ENCODE measurements at regions not wholly inside any gene's neighbourhood (a gene's known extent, or its start where the extent isn't known, plus 50 kb on each side); places are given as distances from the start of the nearest gene placed in this dataset.

DNA sequence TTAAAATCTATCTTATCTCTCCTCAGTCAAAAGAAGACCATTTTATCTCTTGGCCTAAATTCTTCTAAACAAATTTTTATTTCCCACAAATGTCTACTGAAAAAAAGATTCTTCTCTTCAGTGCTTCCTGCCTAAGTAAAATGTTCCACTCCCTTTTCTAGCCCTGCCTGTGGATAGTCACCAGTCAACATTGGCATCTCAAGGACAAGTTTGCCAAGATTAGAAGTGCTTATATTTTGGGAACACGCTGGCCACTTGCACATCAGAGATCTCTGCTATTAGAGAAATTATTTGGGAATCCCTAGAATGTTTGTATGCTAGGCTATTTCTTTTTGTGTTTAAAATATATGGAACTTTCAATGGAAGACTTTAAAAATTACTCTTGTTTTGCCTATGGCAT, 758.2 kb upstream of the CDH7 start:
- no peak for DNase-seq (ENCODE audit: low read depth in 2 of 2)

DNA sequence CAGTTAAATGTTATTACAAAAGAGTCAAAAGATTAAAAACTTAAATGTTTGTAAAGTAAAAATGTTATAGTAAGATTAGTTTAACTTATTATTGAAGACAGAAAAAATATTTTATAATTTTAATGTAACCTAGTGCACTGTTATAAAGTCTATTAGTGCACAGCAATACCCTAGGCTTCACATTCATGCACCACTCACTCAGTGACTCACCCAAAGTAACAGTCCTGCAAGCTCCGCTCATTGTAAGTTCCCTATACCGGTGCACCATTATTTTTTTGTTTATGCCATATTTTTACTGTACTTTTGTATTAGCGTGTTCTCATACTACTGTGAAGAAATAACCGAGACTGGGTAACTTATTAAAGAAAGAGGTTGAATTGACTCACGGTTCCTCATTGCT, 759.7 kb upstream of the CDH7 start:
- no peak for DNase-seq (ENCODE audit: low read depth in 2 of 2)

DNA sequence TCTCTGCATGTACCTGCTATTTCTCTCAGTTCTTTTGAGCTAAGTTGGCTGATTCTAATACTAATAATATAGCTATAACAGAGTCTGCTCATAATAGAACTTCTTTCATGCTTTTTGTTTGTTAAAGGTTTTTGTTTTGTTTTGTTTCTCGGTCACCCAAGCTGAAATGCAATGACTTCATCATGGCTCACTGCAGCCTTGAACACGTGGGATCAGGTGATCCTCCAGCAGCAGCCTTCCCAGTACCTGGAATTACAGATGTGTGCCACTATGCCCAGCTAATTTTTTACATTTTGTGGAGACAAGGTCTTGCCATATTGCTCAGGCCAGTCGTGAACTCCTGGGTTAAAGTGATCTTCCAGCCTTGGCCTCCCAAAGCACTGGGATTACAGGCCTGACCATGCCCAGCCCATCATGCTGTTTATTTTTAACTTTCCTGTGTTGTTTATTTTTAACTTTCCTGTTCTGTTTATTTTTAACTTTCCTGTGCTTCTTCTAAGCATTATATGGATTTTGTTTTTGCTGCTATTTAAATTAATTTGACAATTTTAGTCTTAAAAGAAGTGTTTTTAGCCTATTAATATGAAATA, 763.8 kb upstream of the CDH7 start:
- DNase-seq (ENCODE audit: low read depth in 2 of 2), result no peak

- no peak for DNase-seq (ENCODE audit: low read depth in 2 of 2)
These were observed 767.1 kb upstream of the CDH7 start for GRCh38 chr18:64983497-64984238.

DNA sequence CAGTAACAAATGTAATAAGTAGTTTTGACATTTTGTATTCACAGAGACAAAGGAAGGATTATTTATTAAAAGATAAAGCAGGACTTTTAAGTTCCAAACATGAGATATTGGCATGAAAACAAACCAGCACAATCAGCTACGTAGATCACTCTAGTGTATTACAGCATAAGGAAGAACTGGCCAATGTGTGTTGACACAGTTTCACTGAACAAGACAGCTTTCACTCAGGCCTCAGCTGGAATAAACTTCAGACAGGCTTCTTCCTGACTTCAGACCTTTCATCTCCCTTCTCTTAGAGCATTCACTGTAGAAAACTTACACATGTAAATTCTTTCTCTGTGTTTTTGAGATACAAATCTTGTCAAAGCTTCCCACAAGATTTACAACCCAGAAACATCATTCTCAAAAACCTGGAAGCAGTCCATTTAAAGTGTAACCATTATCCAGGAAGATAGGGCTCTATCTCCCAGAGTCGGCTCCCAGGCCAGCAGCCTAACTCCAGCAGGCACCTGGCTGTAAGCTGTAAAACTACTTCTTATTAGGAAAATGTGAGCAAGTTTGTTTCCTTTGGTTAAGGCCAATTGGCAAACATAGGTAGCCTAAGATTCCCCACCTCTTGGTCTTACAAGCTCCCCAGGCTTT, 768.3 kb upstream of the CDH7 start:
- DNase-seq (ENCODE audit: low read depth in 2 of 2), result no peak

- DNase-seq (ENCODE audit: low read depth in 2 of 2), result no peak
These were observed 768.9 kb upstream of the CDH7 start for GRCh38 chr18:64981915-64982314.

DNA sequence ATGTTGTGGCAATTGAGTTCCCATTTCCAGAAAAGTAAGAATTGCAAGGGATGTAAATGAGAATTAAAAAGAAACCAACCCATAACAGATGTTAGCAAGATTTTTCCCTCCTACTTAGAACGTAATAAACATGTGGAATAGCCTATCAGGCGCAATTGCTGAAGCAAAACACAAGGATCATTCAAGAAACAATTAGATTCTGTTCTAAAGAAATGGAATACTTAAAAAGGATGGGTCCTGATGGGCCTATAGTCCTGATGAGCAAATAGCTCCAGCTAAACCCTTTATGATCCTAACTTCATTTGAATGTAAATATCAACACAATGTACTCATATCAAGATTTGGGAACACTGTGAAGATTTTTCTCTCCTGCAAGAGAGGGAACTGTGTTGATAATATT, 771.0 kb upstream of the CDH7 start:
- no peak for DNase-seq (ENCODE audit: low read depth in 2 of 2)

DNA sequence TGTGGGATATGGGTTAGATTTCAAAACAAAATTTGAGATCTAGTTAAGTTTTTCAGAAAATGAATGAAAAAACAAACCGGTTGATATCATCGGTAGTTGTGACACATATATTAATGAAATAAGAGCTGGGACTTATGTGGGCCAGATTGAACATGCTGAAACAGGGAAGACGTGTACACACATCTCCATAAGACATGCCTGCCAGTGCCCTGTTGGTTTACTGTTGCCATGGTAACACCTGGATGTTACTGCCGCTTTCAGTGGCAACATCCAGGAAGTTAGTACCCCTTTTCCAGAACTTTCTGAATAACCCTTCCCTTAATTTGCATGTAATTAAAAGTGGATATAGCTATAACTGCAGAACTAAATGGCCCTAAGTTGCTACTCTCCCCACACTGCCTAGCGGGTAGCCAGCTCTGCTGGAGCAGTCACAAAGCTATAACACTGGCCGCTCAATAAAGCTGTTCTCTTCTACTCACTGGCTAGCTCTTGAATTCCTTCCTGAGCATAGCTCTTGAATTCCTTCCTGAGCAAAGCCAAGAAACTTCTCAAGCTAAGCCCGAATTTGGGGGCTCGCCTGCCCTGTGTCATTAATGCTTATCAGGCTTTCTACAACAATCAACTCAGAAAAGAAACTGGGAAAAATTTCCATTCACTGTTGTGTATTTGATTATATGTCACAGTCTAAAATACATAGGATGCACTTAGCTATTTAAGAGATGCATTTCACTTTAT, 776.3 kb upstream of the CDH7 start:
- DNase-seq (ENCODE audit: low read depth in 2 of 2), result no peak

DNA sequence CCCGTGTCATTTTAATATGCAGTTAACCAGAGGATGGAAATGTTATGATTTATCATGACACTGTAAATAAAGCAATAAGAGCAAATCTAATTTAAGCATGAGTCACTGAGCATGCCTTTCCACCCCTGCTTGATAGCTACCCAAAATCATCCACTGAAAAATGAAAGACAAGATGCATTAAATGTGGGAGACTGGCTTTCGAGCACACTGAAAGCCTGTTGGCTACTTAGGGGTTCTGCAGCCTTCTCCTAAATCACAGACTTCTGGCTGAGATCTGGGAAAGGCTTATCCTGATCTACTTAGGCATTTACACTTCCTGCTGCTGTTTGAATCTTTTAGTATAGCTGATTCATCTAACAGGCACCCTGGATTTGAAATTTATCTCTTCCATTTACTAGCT, 778.3 kb upstream of the CDH7 start:
- DNase-seq (ENCODE audit: low read depth in 2 of 2), result peak; percentile 18 to 19

DNA sequence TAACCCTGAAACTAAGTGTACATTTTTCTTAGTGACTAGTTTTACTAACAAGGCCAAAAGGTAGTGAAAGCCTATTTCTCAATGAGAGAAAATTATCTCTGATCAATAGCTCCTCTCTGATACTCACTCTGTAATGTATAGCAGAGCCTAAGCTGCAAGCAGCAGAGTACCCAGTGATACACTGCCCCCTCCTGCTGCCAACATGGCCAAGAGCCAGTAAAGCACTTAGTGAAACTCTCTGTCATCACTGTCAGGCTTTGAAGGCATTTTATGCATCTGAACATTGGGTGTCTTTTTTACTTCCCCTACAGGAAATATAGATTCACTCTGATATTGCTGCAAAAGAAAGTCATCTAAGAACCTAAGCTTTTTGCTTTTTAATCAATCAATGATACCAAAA, 784.1 kb upstream of the CDH7 start:
- DNase-seq (ENCODE audit: low read depth in 2 of 2), result no peak

- DNase-seq (ENCODE audit: low read depth in 2 of 2), result no peak
These were observed 794.3 kb upstream of the CDH7 start for GRCh38 chr18:64956465-64956864.

DNA sequence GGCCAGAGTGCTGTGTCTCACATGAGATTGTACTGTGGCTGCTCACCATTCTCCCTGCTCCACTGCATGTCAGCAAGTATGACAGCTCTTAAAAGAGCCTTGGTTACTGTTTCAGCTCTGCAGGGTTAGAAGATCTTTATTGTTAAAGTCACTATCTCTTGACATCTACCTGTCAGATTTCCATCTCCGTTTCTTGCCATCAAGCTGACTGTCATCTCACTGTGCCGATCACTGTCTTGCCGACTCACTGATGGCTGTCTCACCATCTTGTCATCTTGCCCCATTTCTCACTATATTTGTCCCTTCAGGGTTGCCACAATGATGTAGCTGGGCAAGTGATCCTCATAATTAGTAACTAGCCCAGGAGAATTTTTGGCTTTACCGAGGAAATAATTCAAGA, 800.9 kb upstream of the CDH7 start:
- DNase-seq (ENCODE audit: low read depth in 2 of 2), result no peak

- no peak for DNase-seq (ENCODE audit: low read depth in 2 of 2)
These were observed 787.8 kb upstream of the LINC00305 start for GRCh38 chr18:64936671-64937070.

DNA sequence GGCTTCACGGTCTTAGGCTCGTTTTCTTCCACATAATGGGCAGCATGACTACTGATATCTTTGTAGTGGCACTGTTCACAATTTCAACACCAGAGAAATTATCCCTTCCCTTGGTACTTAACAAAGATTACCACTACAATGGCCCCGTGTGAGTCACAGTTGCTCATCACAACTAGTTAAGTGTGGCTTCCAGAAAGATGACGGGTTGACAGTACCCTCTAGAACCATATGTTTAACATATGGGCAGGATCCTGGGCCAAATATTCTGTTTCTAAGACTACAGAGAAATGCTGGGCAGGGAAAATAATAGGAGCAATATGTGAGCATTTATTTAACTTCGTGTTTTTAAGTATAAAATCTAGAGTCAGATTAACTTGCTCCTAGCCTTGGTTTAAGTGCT, 780.1 kb upstream of the LINC00305 start:
- DNase-seq (ENCODE audit: low read depth in 2 of 2), result peak; percentile 74 to 83

GRCh38 chr18:64919971-64920570, 771.2 kb upstream of the LINC00305 start:
- no peak for DNase-seq (ENCODE audit: low read depth in 2 of 2)

- no peak for DNase-seq (ENCODE audit: low read depth in 2 of 2)
These were observed 770.0 kb upstream of the LINC00305 start for GRCh38 chr18:64918851-64919250.

DNA sequence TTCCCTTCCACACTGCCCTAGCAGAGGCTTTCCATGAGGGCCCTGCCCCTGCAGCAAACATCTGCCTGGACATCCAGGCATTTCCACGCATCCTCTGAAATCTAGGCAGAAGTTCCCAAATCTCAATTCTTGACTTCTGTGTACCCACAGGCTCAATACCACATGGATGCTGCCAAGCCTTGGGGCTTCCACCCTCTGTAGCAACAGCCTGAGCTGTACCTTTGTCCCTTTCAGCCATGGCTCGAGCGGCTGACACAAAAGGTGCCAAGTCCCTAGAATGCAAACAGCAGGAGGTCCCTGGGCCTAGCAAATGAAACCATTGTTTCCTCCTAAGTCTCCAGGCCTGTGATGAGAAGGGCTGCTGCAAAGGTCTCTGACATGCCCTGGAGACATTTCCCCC, 744.5 kb upstream of the LINC00305 start:
- no peak for DNase-seq (ENCODE audit: low read depth in 2 of 2)

DNA sequence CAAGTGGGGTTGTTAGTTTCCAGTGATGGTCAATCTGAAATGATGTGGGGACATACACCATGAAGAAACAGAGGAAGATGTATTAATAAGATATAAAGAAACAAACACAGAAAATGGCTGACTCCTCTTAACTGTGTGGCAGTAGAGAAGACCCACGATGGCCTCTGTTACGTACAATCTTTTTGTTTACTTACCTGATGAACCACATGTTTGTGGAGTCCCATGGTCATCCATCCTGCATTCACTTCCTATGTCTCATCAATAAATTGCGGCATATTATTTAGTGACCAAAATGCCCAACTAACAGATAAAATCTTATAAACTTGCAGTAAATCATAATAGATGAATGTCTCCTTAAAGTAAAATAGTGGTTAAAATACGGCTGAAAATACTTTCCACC, 740.1 kb upstream of the LINC00305 start:
- DNase-seq (ENCODE audit: low read depth in 2 of 2), result no peak

DNA sequence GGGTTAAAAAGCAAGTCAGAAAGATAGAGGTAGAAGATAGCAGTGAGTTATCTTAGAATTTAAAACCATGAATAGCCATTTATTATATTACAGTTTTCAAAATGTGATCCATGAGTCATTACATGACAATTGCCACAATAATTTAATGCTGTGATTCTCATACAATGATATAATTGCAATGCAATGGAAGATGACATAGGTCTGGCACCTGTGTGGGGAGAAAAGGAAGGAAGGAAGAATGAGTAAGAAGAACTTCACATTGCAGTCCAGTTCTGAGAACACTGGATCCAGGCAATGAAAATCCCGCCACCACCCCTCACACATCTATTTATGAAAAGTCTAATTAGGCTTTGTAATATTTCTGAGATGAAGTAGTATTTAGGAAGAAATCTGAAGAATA, 738.1 kb upstream of the LINC00305 start:
- no peak for DNase-seq (ENCODE audit: low read depth in 2 of 2)

- DNase-seq (ENCODE audit: low read depth in 2 of 2), result no peak
These were observed 734.0 kb upstream of the LINC00305 start for GRCh38 chr18:64882896-64883295.

DNA sequence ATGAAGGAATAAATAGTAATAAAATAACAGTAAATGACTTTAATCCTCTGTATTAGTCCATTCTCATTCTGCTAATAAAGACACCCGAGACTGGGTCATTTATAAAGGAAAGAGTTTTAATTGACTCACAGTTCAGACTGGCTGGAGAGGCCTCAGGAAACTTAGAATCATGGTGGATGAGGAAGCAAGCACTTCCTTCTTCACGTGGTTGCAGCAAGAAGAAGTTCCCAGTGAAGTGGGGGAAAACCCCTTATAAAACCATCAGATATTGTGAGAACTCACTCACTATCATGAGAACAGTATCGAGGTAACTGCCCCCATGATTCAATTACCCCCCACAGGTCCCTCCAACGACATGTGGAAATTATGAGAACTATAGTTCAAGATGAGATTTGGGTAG, 727.9 kb upstream of the LINC00305 start:
- DNase-seq (ENCODE audit: low read depth in 2 of 2), result no peak
